Esophagus muscularis mucosa (tissue), 3 donors: ENCODE measurements at regions not wholly inside any gene's neighbourhood (a gene's known extent, or its start where the extent isn't known, plus 50 kb on each side); places are given as distances from the start of the nearest gene placed in this dataset.

ENCODE experiments used
- CTCF ChIP-seq, 3 experiments: fragments of 200-600 bp in 2 of 3; fragments of 450-650 bp in 1 of 3; sonication (generic) in 2 of 3; IDR thresholded peaks; one replicate each; pipeline ENCODE4 v1.5.1; 2017 to 2019; ENCODE audit warnings: antibody characterized with exemption in 3 of 3, mild to moderate bottlenecking in 2 of 3, moderate library complexity in 1 of 3
- POLR2A ChIP-seq: fragments of 450-650 bp; IDR thresholded peaks from one replicate; pipeline ENCODE4 v1.6.1; 2017; ENCODE audit warnings: antibody characterized with exemption, moderate library complexity, mild to moderate bottlenecking, low read depth
- POLR2AphosphoS5 ChIP-seq, 2 donors: sonication (generic); formaldehyde crosslinking; IDR thresholded peaks; one replicate each; pipeline ENCODE4 v1.6.1; 2017; ENCODE audit warnings: antibody characterized with exemption in 2 of 2

DNA sequence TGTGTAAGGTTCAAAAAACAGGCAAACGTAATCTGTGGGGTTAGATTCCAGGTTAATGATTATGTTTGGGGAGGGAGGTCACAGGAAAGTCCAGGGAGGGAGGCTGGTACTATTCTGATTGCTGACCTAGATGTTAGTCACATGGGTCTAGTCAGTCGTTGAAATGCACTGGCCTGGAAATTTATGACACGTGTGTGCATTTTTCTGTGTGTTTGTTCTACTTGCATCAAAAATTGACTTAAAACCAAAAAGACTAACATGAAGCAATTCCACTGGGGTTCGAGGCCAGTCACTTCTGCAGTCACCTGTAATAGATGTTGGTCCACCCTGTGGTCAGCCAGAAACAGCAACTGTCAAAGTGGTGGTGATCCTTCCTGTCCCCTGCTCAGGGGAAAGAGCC is 104.2 kb upstream of the MLN start:
- TF ChIP-seq CTCF (IDR thresholded peaks at IDR 0.05): no peak
- TF ChIP-seq POLR2AphosphoS5 (IDR thresholded peaks at IDR 0.05): no peak
- no peak for TF ChIP-seq POLR2A
